Stimulated activated CD4-positive, alpha-beta T cell treated with anti-CD3 and anti-CD28 coated beads, Interleukin-15, amount 100 ng/mL, for 24 hours (primary cell): ENCODE measurements at regions not wholly inside any gene's neighbourhood (a gene's known extent, or its start where the extent isn't known, plus 50 kb on each side); places are given as distances from the start of the nearest gene placed in this dataset.

Source experiments
- DNase-seq: peaks from one replicate; pipeline ENCODE4 v3.0.0-alpha.2; 2020

DNA sequence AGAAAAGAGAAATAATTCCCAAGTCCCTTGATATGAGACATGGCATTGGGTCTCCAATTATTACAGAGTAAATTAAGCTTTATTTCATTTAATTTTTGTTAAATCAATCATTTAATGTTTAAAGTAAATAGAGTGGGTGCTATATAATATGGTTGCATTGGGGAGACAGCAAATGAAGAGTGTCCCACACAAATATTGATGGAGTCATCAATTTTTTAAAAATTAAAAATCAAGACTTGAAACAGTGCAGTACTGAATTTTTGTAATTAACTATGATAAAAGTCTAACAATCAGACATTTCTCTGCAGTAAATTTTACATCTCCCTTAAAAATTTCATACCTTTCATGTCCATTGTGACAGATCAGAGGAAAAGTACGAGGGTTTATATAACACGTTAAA, 193.9 kb upstream of the ID4 start:
- DNase-seq, result no peak

DNA sequence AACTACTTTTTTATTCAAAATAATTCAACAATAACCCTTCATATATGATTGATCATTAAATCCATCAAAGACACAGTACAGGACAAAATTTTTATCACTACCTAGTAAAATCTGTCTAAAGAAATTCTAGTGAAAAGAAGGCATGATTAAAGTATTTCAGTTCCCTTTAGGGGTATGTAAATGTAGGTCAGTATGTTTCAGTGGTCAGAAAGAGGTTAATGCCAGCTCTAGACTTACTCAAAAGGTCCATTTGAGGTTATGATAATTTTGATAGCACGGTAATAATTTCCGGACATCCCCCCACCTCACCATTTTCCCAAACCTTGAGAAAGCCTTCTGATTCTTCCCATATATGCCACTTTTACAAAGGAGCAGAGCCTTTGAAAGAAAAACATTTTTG, 193.5 kb upstream of the ID4 start:
- DNase-seq, result no peak

DNA sequence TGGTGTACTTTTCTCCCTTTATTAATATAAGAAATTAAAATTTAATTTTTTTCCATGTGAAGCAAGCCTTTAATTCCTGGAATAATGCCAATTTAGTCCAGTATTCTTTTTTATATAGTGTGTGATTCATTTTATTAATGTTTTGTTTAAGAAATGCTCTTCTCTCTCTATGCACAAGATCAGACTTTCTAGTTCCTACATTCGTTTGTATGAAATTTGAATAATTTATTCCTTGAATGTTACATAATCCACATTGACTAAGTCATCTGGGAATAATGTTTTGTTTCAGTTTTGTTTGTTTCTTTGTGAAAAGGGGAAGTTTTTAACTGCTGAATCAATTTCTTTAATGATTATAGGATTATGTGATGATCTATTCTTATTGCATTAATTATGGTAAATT, 181.4 kb upstream of the ID4 start:
- no peak for DNase-seq

DNA sequence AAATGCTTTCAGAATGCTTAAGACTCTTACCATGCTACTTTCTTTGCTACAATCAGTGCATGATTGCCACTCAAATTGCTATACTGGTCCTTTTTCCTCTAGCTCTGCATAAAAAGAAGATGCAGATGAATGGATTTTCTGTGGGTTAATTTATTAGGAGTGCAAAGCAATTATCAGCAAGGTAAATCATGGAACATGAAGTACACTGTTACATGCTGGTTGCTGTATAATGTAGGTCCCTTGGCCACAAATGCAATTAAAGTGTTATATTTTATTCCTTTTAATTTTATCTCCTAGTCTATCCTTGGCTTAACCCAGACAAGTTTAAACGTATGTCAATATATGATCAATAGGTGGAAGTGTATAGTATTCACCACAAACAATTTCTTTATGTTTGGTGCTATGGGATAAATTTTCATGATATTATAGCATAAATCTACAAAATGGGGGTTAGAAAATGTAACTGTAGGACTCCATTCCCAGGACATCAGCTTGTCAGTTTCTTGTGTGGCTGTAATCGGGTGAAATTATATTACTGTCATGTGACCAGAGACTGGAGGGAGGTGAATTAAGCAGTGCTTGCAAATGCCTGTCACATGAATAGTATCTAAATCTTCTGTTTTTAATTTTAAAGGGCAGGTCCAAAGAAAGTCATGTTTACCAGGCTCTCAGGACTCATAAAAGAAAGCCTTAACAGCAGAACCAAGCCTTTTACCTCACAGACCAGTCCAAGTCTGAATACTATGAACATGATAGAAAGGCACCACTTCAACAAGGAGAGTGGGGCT, 176.9 kb upstream of the ID4 start:
- no peak for DNase-seq

DNA sequence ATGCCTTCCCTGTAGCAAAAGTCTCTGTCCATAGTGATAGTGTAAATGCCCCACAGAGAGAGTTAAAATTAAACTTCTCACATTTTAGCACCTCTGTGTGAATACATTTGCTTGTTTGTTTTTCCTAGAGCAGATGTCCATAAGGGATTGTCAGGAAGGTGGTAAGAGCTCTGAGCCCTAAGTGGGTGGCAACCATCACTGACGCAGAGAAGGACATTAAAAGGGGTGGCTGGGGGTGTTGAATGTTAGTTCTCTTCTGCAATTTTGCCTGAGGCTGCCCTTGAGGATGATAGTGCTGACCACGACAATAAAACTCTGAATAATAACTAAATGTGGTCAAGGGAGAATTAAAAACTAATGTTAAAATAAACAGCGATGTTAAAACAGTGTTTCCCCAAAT, 174.3 kb upstream of the ID4 start:
- no peak for DNase-seq

DNA sequence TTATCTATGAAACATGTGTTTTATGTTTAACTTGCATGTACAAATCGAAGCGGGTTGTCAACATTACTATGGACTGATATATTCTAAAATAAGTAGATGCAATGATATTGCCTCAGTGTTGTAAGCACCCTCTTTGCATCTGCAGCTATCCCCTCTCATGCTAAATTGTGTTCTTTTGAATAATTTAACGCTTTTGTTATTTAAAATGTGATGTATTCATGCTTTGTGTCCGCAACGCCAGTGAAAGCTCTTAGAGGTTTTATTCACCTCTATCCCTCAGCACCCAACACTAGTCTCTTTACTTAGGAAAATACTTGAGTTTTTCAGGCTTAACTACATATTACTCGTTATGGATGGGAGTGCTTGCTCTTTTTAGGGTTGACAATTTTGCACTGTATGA, 173.7 kb upstream of the ID4 start:
- DNase-seq, result no peak

DNA sequence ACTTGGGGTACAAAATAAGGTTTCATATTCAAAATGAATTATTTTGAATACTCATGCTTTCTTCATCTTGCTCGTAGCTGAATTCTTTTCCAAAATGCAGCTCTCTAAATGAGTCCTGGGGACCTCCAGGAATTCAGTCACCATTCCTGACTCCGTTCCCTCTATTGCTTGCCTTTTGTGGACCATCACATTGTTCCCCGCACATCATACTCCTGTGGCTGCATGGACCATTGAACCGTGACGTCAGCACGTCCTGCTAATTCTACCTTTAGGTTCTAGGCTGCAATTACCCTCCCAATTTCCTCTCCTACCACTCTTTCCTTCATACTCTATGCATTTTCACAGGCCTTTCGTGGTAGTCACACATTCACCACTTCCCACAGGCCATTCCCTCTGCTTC, 173.1 kb upstream of the ID4 start:
- no peak for DNase-seq

DNA sequence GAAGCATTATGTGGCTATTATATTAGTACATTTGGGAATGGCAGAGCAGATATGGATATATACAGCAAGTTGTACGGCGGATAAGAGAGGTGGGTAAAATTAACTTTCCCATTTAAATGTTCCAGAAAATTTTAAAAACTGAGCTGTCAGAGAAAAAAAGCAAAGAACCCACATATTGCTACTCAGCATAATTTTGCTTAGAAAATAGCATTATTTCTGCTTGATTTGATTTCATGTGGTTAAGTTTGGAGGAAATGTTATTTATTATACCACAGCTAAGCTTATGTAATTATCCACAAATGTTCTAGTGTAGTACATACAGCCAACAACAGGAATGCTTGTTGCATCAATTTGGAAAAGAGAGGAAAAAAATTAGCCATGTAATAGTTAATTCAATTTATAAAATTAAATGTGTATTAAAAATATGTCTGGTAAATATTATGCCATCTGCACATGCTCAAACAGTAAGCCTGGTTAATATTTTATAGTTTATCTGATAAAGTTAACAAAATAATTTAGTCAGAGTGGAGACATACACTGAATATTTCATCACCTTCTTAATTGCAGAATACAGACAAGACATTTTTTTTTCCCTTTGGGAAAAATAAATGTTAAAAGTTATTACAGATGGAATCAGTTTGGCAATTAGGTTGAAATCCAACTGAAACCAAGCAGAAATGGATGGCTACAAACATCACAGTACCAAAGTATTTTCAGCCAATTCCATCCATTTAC, 172.1 kb upstream of the ID4 start:
- no peak for DNase-seq

DNA sequence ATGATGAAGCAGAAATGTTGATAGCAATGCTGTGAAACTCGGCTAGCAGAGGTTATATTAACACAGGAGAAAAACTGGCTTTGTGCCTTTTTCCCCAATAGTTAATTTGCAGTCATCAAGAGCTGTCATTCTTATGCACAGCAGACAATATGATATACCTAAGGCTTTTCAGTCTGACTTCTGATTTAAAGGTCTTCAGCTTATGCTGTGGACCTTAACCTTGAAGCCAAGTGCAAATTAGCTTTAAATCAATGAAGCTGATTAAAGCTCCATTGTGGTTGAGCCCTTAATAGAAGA, 171.6 kb upstream of the ID4 start:
- no peak for DNase-seq

DNA sequence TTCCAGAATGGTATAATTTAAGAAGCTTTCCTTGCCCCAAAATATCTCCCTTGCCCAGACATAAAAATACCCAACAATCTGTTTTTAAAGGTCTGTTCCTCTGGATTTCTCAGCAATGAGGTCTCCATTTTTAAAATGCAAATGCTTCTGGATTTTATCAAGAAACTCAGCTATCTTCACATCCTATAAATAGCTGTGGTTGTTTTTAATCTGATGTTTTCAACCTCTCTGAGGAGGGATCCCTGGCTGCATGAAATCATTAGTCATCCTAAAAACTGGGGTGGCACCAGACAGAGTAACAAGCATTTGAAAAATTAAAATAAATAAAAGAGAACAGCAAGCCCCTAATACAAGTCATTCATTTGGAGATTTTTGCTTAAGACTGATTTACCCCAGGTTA, 168.5 kb upstream of the ID4 start:
- DNase-seq, result no peak

DNA sequence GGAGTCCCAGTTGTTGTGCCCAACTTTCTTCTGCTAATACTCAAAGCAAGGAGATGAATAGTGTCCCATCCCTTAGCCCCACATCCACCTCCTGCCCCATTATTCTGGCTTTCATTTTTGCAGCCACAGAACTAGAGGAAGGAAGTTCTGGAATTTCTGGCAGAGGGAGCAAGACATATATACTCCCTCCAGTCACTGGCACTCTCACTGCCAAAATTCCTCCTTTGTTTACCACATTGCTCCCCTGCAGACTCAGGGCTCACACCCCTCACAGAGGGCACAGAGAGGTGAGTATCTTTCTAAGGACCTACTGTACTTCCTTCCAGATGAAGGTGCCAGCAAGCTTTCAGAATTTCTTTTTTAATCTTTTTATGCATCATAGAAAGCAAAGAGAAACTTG, 168.0 kb upstream of the ID4 start:
- no peak for DNase-seq

DNA sequence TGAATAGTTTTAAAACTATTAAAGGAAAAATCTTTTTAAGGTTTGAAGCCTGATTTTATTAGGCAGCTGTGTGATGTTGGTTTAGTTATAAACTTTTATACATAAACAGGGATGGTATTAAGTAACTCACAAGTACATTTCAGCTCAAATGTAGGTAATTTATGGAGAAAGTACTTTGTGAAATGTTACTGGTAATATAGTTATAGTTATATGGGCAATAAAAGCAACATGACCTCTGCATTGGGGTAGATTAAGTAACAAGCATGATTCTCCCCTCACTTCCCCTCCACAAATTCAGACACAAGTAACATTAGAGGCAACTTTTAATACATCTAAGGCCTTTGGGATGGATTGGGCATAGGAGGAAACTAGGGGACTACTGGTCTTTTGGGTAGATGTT, 154.3 kb upstream of the ID4 start:
- no peak for DNase-seq

DNA sequence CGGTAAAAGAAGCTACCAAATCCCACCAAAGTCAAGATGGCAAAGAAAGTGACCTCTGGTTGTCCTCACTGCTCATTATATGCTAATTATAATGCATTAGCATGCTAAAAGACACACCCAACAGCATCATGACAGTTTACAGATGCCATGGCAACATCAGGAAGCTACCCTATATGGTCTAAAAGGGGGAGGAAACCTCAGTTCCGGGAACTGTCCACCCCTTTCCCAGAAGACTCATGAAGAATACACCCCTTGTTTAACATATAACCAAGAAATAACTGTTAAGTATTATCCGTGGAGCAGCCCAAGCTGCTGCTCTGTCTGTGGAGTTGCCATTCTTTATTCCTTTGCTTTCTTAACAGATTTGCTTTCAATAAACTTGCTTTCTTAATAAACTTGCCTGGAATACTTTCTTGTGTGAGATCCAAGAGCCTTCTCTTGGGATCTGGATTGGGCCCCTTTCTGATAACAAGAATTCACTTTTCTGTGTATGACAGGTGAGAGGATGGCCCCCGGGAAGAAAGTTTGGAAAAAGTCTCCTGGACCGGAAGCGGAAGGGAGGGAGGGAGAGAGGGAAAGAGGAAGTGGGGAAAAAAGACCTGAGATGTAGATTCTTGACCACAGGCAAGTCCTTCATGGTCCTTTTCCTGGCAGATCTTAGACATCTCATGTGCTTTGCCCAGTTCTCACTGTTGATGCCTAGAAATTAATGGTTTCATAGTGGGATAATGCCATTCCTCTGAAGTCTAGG, 146.7 kb upstream of the ID4 start:
- DNase-seq, result no peak

DNA sequence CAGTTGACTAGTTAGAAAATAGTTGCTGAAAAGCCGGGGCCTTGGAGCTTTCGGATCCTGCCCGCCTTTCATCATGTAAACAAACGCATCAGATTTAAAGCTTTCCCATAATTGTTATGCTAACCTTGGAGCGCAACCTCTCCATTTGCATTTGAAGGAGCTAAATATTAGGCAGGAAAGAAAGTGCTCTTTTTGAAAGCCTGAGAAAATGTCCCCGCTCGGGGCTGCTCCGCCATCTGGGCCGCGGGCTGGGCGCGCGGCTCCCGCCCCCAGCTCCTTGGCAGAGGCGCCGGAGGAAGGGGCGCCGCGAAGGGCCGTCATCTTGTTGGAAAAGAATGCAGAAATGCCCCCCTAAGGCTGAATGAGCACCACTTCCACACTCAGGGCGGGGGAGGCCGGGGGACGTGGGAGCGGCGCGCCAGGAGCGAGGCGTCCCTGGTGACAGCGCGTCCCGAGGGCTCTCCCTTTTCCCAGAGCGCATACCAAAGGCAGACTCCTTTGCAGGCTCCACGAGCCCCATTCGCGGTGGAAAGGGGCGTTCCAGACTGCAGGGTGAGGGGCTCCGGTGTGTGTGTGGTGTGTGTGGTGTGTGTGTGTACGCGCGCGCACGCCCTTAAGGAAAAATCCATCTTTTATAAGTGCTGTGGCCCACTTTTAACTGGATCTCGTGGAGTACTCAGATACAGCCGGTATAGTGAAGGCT, 145.6 kb upstream of the ID4 start:
- DNase-seq, result no peak

DNA sequence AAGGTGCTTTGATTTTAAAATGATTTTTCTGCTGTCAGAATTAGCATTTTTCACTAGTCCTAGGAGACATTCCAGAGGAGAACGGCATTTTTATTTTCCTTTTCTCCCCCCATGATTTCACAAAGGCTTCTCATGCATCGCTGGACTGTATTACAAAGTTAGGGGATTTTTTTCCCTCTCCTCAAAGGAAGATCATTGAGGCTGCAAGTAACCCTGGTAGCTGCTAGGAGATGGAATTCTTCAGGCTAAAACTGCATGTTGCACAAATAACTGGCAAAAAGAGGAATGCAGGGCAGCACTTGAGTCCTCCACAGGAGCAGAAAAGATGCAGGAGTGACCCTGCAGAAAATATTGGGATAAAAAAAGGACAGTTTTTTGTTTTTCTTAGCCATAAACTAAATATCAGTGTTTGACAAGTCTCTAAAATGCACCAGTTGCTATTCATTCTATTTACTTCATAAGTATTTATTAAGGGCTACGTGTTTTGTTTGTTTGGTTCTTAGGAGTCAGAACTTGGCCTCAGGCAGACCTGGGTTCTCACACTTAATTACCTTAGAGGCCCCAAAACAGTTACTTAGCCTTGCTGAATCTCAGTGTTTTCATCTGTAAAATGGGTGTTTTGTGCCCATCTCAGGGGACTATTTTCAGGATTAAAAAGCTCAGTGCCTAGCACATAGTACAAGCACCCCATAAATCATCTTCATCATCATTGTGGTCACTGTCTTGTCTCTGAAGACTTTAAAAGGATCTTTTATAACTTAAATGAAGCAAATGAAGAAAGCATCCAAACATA, 144.5 kb upstream of the ID4 start:
- no peak for DNase-seq

DNA sequence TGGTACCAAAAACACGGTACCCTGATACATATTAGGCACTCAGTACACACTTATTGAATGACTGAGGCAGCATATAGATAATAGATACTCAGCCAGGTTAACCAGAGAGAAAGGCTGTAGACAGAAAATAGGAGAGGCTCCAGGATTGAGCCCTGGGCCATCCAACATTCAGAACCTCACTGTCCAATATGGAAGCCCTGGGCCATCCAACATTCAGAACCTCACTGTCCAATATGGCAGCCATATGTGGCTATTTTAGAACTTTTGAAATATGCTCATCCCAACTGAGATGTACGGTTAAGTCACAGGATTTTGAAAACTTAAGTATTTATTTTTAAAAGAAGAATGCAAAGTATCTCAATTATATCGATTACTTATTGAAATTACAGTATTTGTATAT, 142.5 kb upstream of the ID4 start:
- no peak for DNase-seq

DNA sequence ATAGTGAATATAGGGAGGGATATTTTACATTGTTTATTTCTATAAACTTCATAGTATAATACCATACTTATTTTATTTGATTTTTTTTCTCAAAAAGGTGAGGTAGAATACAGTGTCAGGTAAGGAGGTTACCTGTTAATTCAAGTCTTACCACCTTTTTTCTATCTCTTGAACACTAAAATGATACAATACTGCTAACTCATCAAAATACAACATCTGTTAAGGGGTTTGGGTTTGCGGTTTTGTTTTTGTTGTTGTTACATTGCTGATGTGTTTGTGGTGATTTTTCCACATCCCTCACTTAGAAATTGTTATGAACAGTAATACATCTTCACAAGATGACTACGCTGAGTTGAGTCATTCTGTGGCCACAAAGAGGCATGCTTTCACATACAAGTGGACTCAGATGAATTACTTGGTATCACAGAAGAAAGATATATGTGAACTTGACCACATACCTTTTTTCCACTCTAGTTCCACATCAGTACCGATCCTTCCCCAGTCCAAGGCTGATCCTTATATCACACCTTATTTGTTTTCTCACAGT, 139.4 kb upstream of the ID4 start:
- no peak for DNase-seq

DNA sequence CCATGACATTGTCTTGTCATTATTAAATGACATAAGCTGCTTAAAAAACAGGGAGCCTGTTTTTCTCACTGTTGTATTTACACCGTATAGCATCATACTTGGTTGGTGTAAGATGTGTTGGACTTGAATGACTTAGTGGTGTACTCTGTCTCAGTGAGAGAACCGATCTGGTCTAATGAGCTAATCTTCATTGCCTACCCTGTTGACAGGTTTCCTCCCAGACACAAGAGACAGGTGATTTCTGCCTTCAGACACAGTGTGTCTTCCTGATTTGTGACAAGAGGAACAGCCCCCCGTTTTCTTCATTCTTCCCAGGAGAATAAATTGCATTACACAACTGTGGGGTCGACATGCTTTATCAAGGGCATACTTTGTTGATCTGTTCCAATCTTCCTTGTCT, 137.2 kb upstream of the ID4 start:
- no peak for DNase-seq

DNA sequence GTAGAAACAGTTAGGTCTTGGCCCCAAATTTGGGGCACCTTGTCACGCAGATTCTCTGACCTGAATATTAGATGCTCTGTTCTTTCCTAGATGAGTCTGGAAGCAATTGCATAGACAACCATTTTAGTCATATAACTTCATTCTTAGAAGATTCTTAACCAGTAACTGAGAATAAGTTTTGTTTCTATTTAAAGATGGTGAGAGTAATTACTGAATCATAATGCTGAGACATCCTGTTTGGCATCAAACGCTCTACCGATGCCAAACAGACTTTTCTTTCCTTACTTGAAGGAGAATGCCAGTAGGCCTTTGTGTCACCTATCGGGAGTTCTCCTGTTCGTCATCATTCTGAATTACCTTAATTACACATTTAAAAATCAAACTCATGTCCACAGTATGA, 131.6 kb upstream of the ID4 start:
- no peak for DNase-seq

DNA sequence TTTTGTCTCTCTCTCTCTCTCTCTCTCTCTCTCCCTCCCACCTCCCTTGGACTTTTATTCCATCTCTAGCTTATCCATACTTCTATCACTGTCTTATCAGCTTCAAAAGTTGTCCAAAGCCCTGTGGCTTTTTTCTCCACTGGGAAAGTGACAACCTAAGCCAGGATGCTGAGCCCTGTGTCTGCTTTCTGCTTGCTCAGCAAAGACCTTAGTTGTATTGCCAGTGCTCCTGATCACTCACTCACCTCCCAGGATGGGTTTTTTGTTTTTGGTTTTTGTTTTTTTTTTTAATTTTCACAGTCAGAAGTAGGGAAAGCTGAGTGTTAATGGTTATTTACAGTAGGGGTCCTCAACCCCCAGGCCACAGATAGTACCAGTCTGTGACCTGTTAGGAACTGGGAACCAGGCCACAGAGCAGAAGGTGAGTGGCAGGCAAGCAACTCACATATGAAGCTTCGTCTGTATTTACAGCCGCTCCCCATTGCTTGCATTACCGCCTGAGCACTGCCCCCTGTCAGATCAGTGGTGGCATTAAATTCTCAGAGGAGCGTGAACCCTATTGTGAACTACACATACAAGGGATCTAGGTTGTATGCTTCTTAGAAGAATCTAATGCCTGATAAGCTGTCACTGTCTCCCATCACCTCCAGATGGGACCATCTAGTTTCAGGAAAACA, 125.0 kb upstream of the ID4 start:
- DNase-seq, result no peak

DNA sequence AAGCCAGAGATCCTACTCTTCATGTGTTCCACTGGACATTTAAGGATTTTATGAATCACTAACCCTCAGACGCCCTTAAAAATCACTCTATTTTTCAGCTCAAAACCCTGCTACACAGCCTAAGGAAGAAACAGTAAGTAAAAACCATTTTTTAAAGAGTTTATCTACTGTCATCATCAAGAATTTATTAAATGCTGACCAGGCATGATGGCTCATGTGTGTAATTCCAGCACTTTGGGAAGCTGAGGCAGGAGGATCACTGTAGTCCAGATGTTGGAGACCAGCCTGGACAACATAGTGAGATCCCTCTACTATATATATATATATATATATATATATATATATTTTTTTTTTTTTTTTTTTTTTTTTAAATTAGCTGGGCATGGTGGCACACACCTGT, 124.2 kb upstream of the ID4 start:
- no peak for DNase-seq

DNA sequence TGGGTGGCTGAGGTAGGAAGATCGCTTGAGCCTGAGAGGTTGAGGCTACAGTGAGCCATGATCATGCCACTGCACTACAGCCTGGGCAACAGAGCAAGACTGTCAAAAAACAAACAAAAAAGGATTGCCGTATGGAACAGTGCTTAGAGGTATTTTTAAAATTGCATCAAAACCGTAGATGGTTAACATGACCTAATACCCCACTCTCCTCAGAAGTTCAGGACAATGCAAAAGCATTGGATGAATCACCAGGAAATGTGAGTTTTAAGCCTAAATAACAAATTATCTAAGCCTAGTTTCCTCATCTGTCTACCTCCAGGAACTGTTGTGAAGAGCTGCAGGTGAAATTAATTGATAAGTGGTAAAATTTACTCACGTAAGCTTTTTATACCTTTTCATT, 123.8 kb upstream of the ID4 start:
- DNase-seq, result no peak
